Mesothelial cell of epicardium (in vitro differentiated cells): ENCODE measurements at regions not wholly inside any gene's neighbourhood (a gene's known extent, or its start where the extent isn't known, plus 50 kb on each side); places are given as distances from the start of the nearest gene placed in this dataset.

Experiments used
- DNase-seq, 2 experiments: peaks; one replicate each; pipeline ENCODE4 v3.0.0; 2021; ENCODE audit warnings: low spot score in 2 of 2; ENCODE audit not compliant: unreplicated experiment in 2 of 2
- H3K27ac Mint-ChIP-seq: 2 replicates; pipeline ENCODE4 v1.8.0; 2021; ENCODE audit warnings: mixed read lengths
- H3K27me3 Mint-ChIP-seq: 2 replicates; pipeline ENCODE4 v1.8.0; 2021; ENCODE audit warnings: low read depth, mixed read lengths
- H3K36me3 Mint-ChIP-seq: 2 replicates; pipeline ENCODE4 v1.8.0; 2021; ENCODE audit warnings: mixed read lengths
- H3K4me1 Mint-ChIP-seq: 2 replicates; pipeline ENCODE4 v1.8.0; 2021; ENCODE audit warnings: mixed read lengths
- H3K4me3 Mint-ChIP-seq: 2 replicates; pipeline ENCODE4 v1.8.0; 2021; ENCODE audit warnings: mild to moderate bottlenecking, moderate library complexity, mixed read lengths
- H3K9me3 Mint-ChIP-seq: 2 replicates; pipeline ENCODE4 v1.8.0; 2021; ENCODE audit warnings: mixed read lengths
- TF ChIP-seq, protein P1 (sequence below): fragments of 200-600 bp; sonication (generic); IDR thresholded peaks from one replicate; pipeline ENCODE4 v1.5.0; 2021; ENCODE audit warnings: antibody characterized with exemption; ENCODE audit not compliant: unreplicated experiment

DNA sequence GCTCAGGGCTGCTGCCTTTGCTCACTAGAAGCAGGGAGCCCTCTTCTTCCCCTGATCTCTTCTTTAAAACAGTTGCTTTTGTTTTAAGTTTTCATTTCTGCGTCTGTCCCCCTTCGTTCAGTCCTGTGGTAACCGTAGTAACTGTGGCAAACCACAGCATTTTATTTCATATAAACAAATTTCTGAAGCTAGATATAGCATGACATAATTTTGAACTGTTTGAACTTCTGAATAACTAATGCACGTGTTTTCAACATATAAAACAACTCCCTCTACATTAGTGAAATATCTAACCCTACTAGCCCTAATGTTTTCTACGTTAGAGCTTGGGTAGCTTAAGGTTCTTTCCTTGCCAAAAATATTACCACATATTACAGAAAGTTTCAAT lies 104.6 kb downstream of the DISP1 start:
- H3K27ac Mint-ChIP-seq = peak overlapping the region; percentile 87
- peaks cover 16% of the 10 kb centered on the region for H3K9me3 Mint-ChIP-seq
- no peak for DNase-seq
- no peak overlapping the region for H3K4me3 Mint-ChIP-seq
- H3K27me3 Mint-ChIP-seq = no peaks in the 10 kb centered on the region
- TF ChIP-seq, protein P1, sequence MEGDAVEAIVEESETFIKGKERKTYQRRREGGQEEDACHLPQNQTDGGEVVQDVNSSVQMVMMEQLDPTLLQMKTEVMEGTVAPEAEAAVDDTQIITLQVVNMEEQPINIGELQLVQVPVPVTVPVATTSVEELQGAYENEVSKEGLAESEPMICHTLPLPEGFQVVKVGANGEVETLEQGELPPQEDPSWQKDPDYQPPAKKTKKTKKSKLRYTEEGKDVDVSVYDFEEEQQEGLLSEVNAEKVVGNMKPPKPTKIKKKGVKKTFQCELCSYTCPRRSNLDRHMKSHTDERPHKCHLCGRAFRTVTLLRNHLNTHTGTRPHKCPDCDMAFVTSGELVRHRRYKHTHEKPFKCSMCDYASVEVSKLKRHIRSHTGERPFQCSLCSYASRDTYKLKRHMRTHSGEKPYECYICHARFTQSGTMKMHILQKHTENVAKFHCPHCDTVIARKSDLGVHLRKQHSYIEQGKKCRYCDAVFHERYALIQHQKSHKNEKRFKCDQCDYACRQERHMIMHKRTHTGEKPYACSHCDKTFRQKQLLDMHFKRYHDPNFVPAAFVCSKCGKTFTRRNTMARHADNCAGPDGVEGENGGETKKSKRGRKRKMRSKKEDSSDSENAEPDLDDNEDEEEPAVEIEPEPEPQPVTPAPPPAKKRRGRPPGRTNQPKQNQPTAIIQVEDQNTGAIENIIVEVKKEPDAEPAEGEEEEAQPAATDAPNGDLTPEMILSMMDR = no peak
- peaks cover 21% of the 10 kb centered on the region for H3K36me3 Mint-ChIP-seq
- H3K4me1 Mint-ChIP-seq = peaks cover 31% of the 10 kb centered on the region

DNA sequence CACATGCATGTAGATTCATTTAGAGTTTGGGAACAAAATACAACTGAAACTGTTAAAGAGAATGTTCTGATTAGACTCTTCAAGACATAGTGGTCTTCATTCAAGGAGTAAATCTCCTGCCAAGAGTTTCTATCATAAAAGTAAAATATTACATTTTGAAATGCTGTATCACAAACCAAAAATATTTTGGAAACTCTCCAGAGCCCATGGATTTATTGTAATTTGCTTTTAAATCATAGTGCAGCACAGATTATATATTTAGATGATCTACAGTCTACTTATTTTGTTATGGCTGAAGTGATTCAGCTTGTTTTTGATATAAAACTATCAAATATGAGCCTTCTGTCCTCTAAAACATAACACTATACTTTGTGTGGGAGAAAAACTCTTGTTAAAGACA lies 105.3 kb downstream of the DISP1 start:
- Mint-ChIP-seq H3K36me3 (peaks cover 21% of the 10 kb centered on the region), H3K9me3 (peaks cover 16% of the 10 kb centered on the region), H3K27ac (peak overlapping the region; percentile 87), H3K4me1 (peaks cover 24% of the 10 kb centered on the region), H3K4me3 (no peak overlapping the region), H3K27me3 (no peaks in the 10 kb centered on the region)
- TF ChIP-seq, protein P1 = no peak
- DNase-seq = no peak

DNA sequence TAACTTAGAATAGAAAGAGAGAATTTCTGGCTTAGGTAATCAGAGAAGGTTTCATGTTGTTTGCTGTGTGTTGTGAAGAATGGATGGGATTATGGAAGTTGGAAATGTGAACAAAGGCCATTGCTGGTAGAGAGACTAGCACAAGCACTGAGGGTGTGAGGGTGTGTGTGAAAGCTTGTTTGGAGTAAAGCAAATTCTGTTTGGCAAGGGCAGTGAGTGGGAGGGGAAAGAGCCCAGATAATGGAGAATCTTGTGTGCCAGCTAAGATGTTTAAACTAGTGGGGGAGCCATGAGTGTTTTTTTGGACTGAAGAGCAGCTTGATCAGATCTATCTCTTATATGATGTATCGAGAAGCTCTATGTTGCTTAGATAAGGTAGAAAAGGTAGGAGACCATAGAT lies 107.1 kb downstream of the DISP1 start:
- no peak for DNase-seq
- no peak overlapping the region for H3K4me3 Mint-ChIP-seq
- peaks cover 21% of the 10 kb centered on the region for H3K36me3 Mint-ChIP-seq
- H3K9me3 Mint-ChIP-seq = peaks cover 16% of the 10 kb centered on the region
- TF ChIP-seq, protein P1 = no peak
- no peaks in the 10 kb centered on the region for H3K27me3 Mint-ChIP-seq
- H3K4me1 Mint-ChIP-seq = peaks cover 33% of the 10 kb centered on the region
- no peak overlapping the region for H3K27ac Mint-ChIP-seq

DNA sequence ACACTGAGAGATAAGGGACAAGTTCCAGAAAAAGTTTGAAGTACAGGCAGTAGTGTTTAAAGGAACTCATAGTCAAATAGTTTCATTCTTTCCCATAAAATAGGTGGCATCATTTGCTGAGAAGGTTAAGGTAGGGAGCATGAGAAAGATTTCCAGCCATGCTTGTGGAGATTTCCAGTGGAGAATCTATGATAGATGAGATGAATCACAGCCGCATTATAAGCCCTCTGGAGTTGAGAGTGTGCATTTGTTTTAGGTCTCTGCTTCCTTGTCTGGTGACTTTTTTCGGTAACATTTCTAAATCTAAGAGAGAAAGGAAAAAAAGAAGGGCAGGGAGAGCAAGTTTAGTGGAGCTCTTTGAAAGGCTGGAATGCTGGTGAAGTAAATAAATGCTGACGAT lies 108.7 kb downstream of the DISP1 start:
- peaks cover 4% of the 10 kb centered on the region for H3K9me3 Mint-ChIP-seq
- H3K27ac Mint-ChIP-seq = no peak overlapping the region
- H3K4me1 Mint-ChIP-seq = peaks cover 46% of the 10 kb centered on the region
- peaks cover 6% of the 10 kb centered on the region for H3K36me3 Mint-ChIP-seq
- TF ChIP-seq, protein P1 = no peak
- H3K27me3 Mint-ChIP-seq = no peaks in the 10 kb centered on the region
- no peak overlapping the region for H3K4me3 Mint-ChIP-seq
- no peak for DNase-seq

DNA sequence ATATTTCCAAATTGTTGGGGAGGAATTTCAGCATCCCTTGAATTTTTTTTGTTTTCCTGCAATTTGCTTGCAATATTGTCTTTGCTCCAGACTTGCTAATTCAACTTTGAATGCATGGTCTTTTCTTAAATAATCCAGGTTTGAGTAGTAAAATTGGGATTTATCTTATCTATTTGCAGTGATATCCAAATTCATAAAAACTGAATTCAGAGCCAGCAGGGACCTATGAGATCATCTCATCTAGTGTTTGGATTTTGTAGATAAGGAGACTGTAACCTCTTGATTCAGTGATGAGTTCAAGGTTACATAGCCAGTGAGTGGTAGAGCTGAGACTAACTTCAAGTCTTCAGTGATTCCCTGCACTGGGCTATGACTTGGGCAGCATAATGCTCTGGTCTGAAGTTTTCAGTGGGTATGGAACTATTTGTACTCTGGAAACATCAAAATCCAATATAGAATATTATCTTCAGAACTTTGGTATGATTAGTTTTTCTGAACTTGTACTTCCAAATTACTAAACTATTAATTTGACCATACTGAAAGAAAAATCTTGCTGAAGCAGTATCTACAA lies 109.4 kb downstream of the DISP1 start:
- TF ChIP-seq, protein P1 = no peak
- Mint-ChIP-seq H3K36me3 (peaks cover 5% of the 10 kb centered on the region), H3K27me3 (no peaks in the 10 kb centered on the region), H3K27ac (no peak overlapping the region), H3K4me1 (peaks cover 46% of the 10 kb centered on the region), H3K4me3 (no peak overlapping the region), H3K9me3 (peaks cover 3% of the 10 kb centered on the region)
- DNase-seq = no peak

DNA sequence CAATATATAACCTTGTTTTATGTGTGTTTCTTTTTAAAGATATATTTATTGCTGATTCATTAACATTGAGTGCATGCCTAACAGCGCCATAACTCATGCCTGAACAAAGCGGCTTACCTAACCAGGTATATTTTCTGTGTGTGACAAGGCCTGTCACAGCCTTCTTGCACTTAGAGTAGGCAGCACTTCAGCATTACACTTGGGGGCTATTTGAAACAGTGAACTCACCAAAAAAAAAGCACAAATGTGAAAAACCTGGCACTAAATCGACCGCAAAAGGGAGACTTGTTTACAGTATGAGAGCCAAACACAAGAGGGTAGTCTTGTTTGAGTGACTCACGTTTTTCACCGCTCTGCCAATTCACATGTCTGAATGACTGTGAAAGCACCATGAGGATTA lies 111.7 kb downstream of the DISP1 start:
- no peaks in the 10 kb centered on the region for H3K36me3 Mint-ChIP-seq
- TF ChIP-seq, protein P1 = no peak
- H3K27ac Mint-ChIP-seq = peak overlapping the region; percentile 83
- no peaks in the 10 kb centered on the region for H3K27me3 Mint-ChIP-seq
- no peak overlapping the region for H3K4me3 Mint-ChIP-seq
- DNase-seq = no peak
- no peaks in the 10 kb centered on the region for H3K9me3 Mint-ChIP-seq
- peaks cover 49% of the 10 kb centered on the region for H3K4me1 Mint-ChIP-seq
